ENCODE measurements at regions not wholly inside any gene's neighbourhood (a gene's known extent, or its start where the extent isn't known, plus 50 kb on each side); places are given as distances from the start of the nearest gene placed in this dataset.

DNA sequence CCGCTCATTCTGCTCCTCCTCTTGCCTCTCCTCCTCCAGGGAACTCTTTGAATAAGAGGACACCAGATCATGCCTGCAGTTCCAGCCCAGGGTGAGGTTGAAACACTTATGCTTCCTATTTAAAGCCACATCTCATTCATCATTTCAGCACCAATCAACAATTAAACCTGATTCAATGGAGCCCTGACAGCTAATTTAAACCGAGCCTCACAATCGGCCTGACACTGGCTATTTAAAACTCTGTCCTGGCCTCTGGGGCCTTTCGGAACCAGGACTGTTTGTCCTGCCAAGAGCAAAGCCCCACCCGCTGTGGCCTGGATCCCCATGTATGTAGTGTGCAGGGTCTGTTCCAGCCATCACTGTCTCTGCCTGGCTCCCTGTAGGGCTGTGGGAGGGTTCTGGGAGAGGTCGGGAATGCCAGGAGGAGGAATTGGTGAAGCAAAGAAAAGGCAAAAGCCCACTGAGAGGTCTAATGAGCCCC is 97.4 kb downstream of the MCFD2 start:
- no peak for DNase-seq (ENCODE audit: low read depth in 1 of 2, low spot score in 1 of 2)
- Histone ChIP-seq H3K4me2 (no peak overlapping the region), H3K4me3 (no peak overlapping the region), H3K27ac (peak overlapping the region in 1 of 2 experiments; percentile 21; a peak in 1 of 6 replicates), H3K4me1 (peaks cover 1% of the 10 kb centered on the region), H3K9me3 (peaks cover 3% of the 10 kb centered on the region; the same call in 1 of the 3 replicates)
- 82% methylated on average over 6 of the region's 6 CpGs for WGBS (ENCODE audit: missing lambda C conversion rate)
- ChIA-PET POLR2A (no interaction called here), CTCF (interaction anchor here (1.7 to 2.3 kb wide), 3 partner anchors 9 to 57 kb away, joined by 5 to 9 read pairs (median 5); no protein-coding TSS in a partner anchor)
- no peak for TF ChIP-seq CHD2 (IDR thresholded peaks at IDR 0.05; ENCODE audit: low read length, partially characterized antibody)
- TF ChIP-seq FOXS1 (CRISPR knock-in tag; IDR thresholded peaks at IDR 0.05), result no peak
- TF ChIP-seq, protein P1, sequence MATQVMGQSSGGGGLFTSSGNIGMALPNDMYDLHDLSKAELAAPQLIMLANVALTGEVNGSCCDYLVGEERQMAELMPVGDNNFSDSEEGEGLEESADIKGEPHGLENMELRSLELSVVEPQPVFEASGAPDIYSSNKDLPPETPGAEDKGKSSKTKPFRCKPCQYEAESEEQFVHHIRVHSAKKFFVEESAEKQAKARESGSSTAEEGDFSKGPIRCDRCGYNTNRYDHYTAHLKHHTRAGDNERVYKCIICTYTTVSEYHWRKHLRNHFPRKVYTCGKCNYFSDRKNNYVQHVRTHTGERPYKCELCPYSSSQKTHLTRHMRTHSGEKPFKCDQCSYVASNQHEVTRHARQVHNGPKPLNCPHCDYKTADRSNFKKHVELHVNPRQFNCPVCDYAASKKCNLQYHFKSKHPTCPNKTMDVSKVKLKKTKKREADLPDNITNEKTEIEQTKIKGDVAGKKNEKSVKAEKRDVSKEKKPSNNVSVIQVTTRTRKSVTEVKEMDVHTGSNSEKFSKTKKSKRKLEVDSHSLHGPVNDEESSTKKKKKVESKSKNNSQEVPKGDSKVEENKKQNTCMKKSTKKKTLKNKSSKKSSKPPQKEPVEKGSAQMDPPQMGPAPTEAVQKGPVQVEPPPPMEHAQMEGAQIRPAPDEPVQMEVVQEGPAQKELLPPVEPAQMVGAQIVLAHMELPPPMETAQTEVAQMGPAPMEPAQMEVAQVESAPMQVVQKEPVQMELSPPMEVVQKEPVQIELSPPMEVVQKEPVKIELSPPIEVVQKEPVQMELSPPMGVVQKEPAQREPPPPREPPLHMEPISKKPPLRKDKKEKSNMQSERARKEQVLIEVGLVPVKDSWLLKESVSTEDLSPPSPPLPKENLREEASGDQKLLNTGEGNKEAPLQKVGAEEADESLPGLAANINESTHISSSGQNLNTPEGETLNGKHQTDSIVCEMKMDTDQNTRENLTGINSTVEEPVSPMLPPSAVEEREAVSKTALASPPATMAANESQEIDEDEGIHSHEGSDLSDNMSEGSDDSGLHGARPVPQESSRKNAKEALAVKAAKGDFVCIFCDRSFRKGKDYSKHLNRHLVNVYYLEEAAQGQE (IDR thresholded peaks at IDR 0.05), result no peak
- no peak for TF ChIP-seq HDAC2 (IDR thresholded peaks at IDR 0.05)
- TF ChIP-seq EHMT2 (IDR thresholded peaks at IDR 0.05; ENCODE audit: low read depth), result no peak
- TF ChIP-seq PHF8 (IDR thresholded peaks at IDR 0.05; ENCODE audit: borderline replicate concordance, low read depth), result no peak
- no peak for TF ChIP-seq RARB (CRISPR knock-in tag; IDR thresholded peaks at IDR 0.05)
- no peak for TF ChIP-seq KDM1A (IDR thresholded peaks at IDR 0.05; ENCODE audit: low read depth)
- TF ChIP-seq RNF2 (IDR thresholded peaks at IDR 0.05; ENCODE audit: borderline replicate concordance, low read depth), result no peak
- no peak for FAIRE-seq
- no peak for ATAC-seq

GRCh38 chr2:46816846-46817726 is 98.5 kb downstream of the MCFD2 start:
- H3K4me3 ChIP-seq, result no peak overlapping the region
- WGBS (ENCODE audit: missing lambda C conversion rate), result 82% methylated on average over 11 of the region's 11 CpGs
- ATAC-seq (no peak; a peak in 1 of 6 replicates), DNase-seq (ENCODE audit: low read depth in 1 of 2, low spot score in 1 of 2) (no peak), FAIRE-seq (no peak)
- H3K9me3 ChIP-seq, result peaks cover 3% of the 10 kb centered on the region; the same call in 1 of the 3 replicates
- TF ChIP-seq ZSCAN20 (CRISPR knock-in tag; IDR thresholded peaks at IDR 0.05) (no peak), FOSB (CRISPR knock-in tag; IDR thresholded peaks at IDR 0.05) (no peak), RNF2 (IDR thresholded peaks at IDR 0.05; ENCODE audit: borderline replicate concordance, low read depth) (no peak), HOXB5 (CRISPR knock-in tag; IDR thresholded peaks at IDR 0.05) (no peak), RAD21 (conservative IDR thresholded peaks at IDR 0.05 in 1 of 2, IDR thresholded peaks at IDR 0.05 in 1 of 2) (no peak), MAFK (IDR thresholded peaks at IDR 0.05; ENCODE audit: partially characterized antibody) (no peak), NFE2L2 (conservative IDR thresholded peaks at IDR 0.05; ENCODE audit: low read length) (no peak), HOXB13 (CRISPR knock-in tag; IDR thresholded peaks at IDR 0.05; ENCODE audit: low read depth) (no peak), SREBF2 (IDR thresholded peaks at IDR 0.05) (no peak), KDM1A (IDR thresholded peaks at IDR 0.05; ENCODE audit: low read depth) (no peak), BHLHE40 (IDR thresholded peaks at IDR 0.05; ENCODE audit: low read depth, low read length) (no peak), RCOR1 (IDR thresholded peaks at IDR 0.05; ENCODE audit: low read depth, low read length) (no peak), MYC (IDR thresholded peaks at IDR 0.05; ENCODE audit: borderline replicate concordance, low read length) (no peak), HEYL (CRISPR knock-in tag; IDR thresholded peaks at IDR 0.05) (no peak)
- TF ChIP-seq, protein P2, sequence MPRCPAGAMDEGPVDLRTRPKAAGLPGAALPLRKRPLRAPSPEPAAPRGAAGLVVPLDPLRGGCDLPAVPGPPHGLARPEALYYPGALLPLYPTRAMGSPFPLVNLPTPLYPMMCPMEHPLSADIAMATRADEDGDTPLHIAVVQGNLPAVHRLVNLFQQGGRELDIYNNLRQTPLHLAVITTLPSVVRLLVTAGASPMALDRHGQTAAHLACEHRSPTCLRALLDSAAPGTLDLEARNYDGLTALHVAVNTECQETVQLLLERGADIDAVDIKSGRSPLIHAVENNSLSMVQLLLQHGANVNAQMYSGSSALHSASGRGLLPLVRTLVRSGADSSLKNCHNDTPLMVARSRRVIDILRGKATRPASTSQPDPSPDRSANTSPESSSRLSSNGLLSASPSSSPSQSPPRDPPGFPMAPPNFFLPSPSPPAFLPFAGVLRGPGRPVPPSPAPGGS (IDR thresholded peaks at IDR 0.05), result no peak
- no peak overlapping the region for H3K4me2 ChIP-seq
- peak overlapping the region in 1 of 2 experiments; percentile 23; a peak in 1 of 6 replicates for H3K27ac ChIP-seq
- CTCF ChIA-PET, result interaction anchor here (0.6 to 4.3 kb wide), 9 partner anchors 8 to 506 kb away, joined by 3 to 15 read pairs (median 5); no protein-coding TSS in a partner anchor
- POLR2A ChIA-PET, result no interaction called here
- peaks cover 12% of the 10 kb centered on the region for H3K4me1 ChIP-seq

Measured in A549 (cell line).